AG09309 (cell line): ENCODE measurements at regions not wholly inside any gene's neighbourhood (a gene's known extent, or its start where the extent isn't known, plus 50 kb on each side); places are given as distances from the start of the nearest gene placed in this dataset.

Experiments
- DNase-seq: peaks from one replicate; pipeline ENCODE4 v3.0.0-alpha.2; 2010; ENCODE audit warnings: low read depth
- H3K4me3 ChIP-seq: 2 replicates; pipeline ENCODE4 v1.5.1; 2011; ENCODE audit warnings: mild to moderate bottlenecking, low read depth, low read length, moderate library complexity; ENCODE audit not compliant: control insufficient read depth
- CTCF ChIP-seq: IDR thresholded peaks from 2 replicates; pipeline ENCODE4 v1.5.1; 2011; ENCODE audit warnings: mild to moderate bottlenecking, low read depth, low read length, inconsistent platforms; ENCODE audit not compliant: insufficient read depth, control insufficient read depth; ENCODE audit errors: missing control alignments

- H3K4me3 ChIP-seq: no peak overlapping the region
- TF ChIP-seq CTCF: no peak
- no peak for DNase-seq
These were observed 320.4 kb downstream of the TLE3 start for GRCh38 chr15:69777356-69777755.

GRCh38 chr15:69780374-69780773 is 317.3 kb downstream of the TLE3 start:
- DNase-seq: no peak
- H3K4me3 ChIP-seq: no peak overlapping the region
- TF ChIP-seq CTCF: no peak

GRCh38 chr15:69780981-69781380 is 316.7 kb downstream of the TLE3 start:
- TF ChIP-seq CTCF: no peak
- no peak overlapping the region for H3K4me3 ChIP-seq
- DNase-seq: no peak

DNA sequence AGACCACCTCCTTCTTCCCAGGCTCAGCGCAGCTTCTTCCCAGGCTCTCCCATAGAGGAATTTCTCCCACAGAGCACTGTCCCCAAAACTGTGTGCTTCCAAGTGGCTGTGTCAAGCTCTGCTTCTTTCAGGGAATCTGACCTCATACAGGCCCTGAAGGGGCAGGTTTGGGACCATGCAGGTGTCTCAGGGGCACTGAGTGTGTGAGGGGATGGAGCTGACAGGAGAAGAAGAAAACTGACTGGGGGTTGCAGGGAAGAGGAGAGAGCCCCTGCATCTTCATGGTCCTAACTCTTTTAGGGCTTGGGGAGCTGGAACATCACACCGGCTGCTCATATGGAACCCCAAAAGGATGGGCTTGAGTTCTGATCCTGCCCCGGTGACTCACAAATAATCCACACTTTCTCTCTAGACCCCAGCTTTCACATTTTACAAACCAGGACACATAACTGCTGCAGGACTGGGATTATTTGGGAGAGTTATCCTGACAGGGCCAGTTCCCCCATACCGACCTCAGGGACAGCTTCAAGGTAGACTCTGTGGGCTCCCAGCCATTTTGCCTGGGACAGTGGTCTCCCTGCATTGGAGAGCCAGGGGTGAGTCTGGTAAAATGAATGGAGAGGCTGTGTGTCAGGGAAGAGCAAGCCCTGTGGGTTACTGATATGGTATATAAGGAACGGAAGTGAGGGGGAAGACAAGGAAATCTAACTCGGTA is 316.1 kb downstream of the TLE3 start:
- no peak for DNase-seq
- no peak overlapping the region for H3K4me3 ChIP-seq
- TF ChIP-seq CTCF: no peak

DNA sequence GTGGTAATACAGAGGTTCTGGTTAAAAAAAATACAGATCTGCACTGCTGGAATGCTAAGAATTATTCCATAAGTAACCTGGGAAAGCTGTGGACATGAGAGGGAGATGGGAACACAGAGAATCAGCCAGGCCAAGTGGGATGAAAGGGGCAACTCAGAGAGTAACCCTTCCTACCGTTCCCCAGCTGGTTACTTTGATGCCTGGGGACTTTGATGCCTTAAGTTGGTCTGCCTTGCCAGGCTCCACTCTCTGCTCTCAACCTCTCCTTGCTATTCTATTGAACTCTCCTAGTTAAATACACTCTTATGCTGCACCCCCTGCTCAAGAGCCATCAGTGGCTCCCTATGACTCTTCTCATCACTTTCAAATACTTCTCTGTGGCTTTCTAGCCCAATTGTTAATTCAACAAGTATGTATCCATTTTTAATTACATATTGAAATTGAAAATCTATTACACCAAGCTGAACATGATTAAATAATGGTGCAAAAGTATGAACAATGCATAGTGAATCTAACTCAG is 315.5 kb downstream of the TLE3 start:
- DNase-seq: no peak
- TF ChIP-seq CTCF: no peak
- no peak overlapping the region for H3K4me3 ChIP-seq

DNA sequence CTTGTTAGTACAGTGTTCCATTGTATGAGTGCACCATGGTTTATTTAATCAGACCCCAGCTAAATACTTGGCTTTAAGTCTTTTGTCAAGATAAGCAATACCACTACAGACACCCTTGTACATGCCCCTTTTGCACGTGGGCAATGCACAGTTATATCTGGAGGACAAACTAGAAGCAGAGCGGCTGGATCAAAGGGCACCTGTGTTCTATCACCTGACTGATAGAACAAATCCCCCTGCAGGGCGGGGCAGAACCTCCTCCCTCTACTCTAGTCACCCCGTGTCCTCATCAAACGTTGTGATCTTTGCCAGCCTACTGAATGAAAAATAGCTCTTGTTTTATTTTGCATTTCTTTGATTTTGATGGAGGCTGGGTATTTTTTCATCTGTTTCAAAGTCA is 314.9 kb downstream of the TLE3 start:
- H3K4me3 ChIP-seq: no peak overlapping the region
- TF ChIP-seq CTCF: no peak
- no peak for DNase-seq
